Stimulated activated naive B cell treated with anti-CD40 and anti-IgM and Interleukin-4, amounts not matched to agents 10 μg/mL and 1 μg/mL and 100 μg/mL, for 72 hours (primary cell): ENCODE measurements at regions not wholly inside any gene's neighbourhood (a gene's known extent, or its start where the extent isn't known, plus 50 kb on each side); places are given as distances from the start of the nearest gene placed in this dataset.

Experiments
- ATAC-seq, 2 donors: fragments of 150-1000 bp; cut with Tn5 transposase; replicated peaks; 2 replicates each; pipeline ENCODE4 v1.10.0; 2021; ENCODE audit warnings: moderate library complexity in 1 of 2
- DNase-seq: peaks from one replicate; pipeline ENCODE4 v3.0.0; 2021
- H3K27ac Mint-ChIP-seq: one replicate; pipeline ENCODE4 v1.8.0; 2022; ENCODE audit warnings: mild to moderate bottlenecking, mixed read lengths
- H3K27me3 Mint-ChIP-seq, 2 donors: one replicate each; pipeline ENCODE4 v1.8.0; 2022; ENCODE audit warnings: mixed read lengths in 2 of 2
- H3K36me3 Mint-ChIP-seq, 2 donors: one replicate each; pipeline ENCODE4 v1.8.0; 2022; ENCODE audit warnings: mixed read lengths in 2 of 2, mild to moderate bottlenecking in 1 of 2
- H3K4me1 Mint-ChIP-seq, 2 donors: one replicate each; pipeline ENCODE4 v1.8.0; 2022; ENCODE audit warnings: mixed read lengths in 2 of 2, mild to moderate bottlenecking in 1 of 2
- H3K4me3 Mint-ChIP-seq, 2 donors: one replicate each; pipeline ENCODE4 v1.8.0; 2022; ENCODE audit warnings: mild to moderate bottlenecking in 2 of 2, mixed read lengths in 2 of 2, moderate library complexity in 1 of 2
- H3K9me3 Mint-ChIP-seq, 2 donors: one replicate each; pipeline ENCODE4 v1.8.0; 2022; ENCODE audit warnings: mixed read lengths in 2 of 2, mild to moderate bottlenecking in 1 of 2

DNA sequence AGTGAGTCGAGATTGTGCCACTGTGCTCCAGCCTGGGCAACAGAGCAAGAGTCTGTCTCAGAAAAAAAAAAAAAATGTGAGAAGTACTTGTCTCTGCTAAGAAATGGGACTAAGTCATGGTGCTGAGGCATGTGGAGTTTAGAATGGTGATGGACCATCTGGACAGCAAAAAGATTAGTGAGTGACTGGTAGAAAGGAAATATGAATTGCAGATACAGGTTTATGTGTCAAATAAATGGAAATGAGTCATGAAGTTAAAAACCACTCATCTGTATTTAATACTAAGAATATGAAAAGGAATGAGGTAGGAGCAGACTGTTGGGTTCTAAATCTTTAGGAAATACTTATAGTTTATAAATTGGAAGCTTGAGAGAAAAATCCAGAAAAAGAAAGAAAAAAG, 625.7 kb upstream of the ANKRD30A start:
- no peaks in the 10 kb centered on the region for H3K36me3 Mint-ChIP-seq
- peaks cover 0 to 5% of the 10 kb centered on the region in 2 donors for H3K4me1 Mint-ChIP-seq
- no peak overlapping the region for H3K27ac Mint-ChIP-seq
- peaks cover 3 to 5% of the 10 kb centered on the region in 2 donors for H3K9me3 Mint-ChIP-seq
- H3K27me3 Mint-ChIP-seq, result peaks cover 0 to 3% of the 10 kb centered on the region in 2 donors
- ATAC-seq (no peak), DNase-seq (no peak)
- H3K4me3 Mint-ChIP-seq, result no peak overlapping the region

DNA sequence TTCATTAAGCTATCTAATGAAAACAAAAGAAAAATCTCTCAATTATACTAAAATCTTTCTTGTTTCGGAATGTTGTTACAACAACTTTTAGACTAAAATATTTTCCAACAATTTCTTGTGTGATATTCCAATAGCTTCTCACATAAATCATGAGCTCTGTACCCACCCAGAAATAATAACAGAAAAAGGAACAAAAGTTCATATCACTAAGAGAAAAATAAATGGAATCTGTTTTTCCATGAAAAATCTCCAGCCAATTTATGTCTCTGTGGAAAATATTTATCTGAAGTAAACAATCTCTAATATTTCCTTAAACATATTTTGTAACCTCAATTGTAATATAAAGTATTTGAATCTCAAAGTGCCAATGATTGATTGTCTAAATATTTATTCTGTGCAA, 628.6 kb upstream of the ANKRD30A start:
- Mint-ChIP-seq H3K36me3 (no peaks in the 10 kb centered on the region), H3K9me3 (peaks cover 0 to 2% of the 10 kb centered on the region in 2 donors), H3K27ac (no peak overlapping the region), H3K4me3 (no peak overlapping the region), H3K4me1 (peaks cover 0 to 5% of the 10 kb centered on the region in 2 donors), H3K27me3 (peaks cover 0 to 6% of the 10 kb centered on the region in 2 donors)
- ATAC-seq, result no peak
- DNase-seq, result no peak

GRCh38 chr10:36494371-36494770, 631.0 kb upstream of the ANKRD30A start:
- peaks cover 0 to under 1% of the 10 kb centered on the region in 2 donors for H3K4me1 Mint-ChIP-seq
- H3K27me3 Mint-ChIP-seq, result peaks cover 0 to 6% of the 10 kb centered on the region in 2 donors
- H3K27ac Mint-ChIP-seq, result no peak overlapping the region
- no peak overlapping the region for H3K4me3 Mint-ChIP-seq
- ATAC-seq, result no peak
- H3K9me3 Mint-ChIP-seq, result no peaks in the 10 kb centered on the region
- H3K36me3 Mint-ChIP-seq, result no peaks in the 10 kb centered on the region
- DNase-seq, result no peak

DNA sequence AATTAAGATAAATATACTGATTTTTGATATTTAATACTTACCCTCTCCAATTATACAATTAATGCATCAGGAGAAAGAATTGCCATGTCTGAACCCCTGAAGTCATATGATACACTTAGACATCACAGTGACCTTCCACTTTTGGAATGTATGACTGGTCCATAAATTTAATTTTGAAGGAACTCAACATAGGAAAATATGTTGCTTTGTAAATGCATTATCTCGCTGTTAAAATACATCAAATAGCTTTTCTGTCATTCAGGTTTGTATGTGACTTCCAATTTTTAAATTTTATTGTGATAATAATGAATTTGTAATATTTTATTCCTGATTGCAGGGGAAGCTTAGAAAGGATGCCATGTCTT, 631.9 kb upstream of the ANKRD30A start:
- no peak for DNase-seq
- no peak overlapping the region for H3K27ac Mint-ChIP-seq
- H3K9me3 Mint-ChIP-seq, result no peaks in the 10 kb centered on the region
- no peak overlapping the region for H3K4me3 Mint-ChIP-seq
- ATAC-seq, result no peak
- H3K36me3 Mint-ChIP-seq, result no peaks in the 10 kb centered on the region
- peaks cover 0 to 6% of the 10 kb centered on the region in 2 donors for H3K27me3 Mint-ChIP-seq
- H3K4me1 Mint-ChIP-seq, result no peaks in the 10 kb centered on the region

DNA sequence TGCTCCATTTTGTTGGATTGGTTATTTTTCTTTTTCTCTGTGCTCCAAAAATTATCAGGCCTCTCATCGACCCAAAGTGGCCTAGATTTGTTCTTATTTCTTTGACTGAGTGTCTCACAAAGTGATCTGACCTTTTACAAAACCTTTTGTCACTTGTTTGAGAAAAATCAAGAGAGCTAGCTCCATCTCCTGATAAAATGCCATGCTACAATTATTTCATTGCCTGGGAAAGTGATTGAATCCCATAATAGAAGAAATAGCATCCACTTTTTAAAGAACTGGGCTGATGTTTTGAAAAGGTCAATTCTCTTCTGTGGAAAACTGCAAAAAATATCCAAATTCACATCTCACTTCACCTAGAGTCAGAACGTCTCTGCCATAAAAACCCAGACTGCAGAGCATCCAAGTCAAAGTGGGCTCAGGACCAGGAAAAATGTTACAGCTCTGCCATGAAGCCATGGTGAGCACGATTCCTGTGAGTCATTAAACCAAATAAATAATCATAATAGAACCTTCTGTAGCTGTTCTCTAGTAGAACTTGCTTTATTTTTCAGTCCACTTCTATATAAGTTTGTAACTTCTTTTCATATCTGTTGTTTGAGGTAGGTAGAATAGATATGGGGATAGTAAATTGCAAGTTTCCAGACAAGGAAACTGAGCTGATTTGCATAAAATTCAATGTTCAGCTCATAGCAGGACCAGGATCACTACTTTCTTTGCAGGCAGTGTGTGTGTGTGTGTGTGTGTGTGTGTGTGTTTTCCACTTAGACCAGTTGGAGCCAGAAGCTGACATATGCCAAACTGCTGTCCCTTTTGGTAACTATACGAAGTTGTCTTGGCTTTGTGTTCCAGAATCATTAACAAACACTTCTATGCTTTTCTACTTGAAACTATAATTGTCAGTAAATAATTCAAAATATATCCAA, 632.5 kb upstream of the ANKRD30A start:
- Mint-ChIP-seq H3K4me3 (no peak overlapping the region), H3K9me3 (no peaks in the 10 kb centered on the region), H3K27me3 (peaks cover 0 to 6% of the 10 kb centered on the region in 2 donors), H3K27ac (no peak overlapping the region), H3K4me1 (no peaks in the 10 kb centered on the region), H3K36me3 (no peaks in the 10 kb centered on the region)
- no peak for DNase-seq
- ATAC-seq, result no peak

- no peaks in the 10 kb centered on the region for H3K9me3 Mint-ChIP-seq
- ATAC-seq (no peak), DNase-seq (no peak)
- no peak overlapping the region for H3K4me3 Mint-ChIP-seq
- no peaks in the 10 kb centered on the region for H3K36me3 Mint-ChIP-seq
- peaks cover 0 to 6% of the 10 kb centered on the region in 2 donors for H3K27me3 Mint-ChIP-seq
- no peaks in the 10 kb centered on the region for H3K4me1 Mint-ChIP-seq
- H3K27ac Mint-ChIP-seq, result no peak overlapping the region
Measured at GRCh38 chr10:36491926-36492325, 633.5 kb upstream of the ANKRD30A start.

DNA sequence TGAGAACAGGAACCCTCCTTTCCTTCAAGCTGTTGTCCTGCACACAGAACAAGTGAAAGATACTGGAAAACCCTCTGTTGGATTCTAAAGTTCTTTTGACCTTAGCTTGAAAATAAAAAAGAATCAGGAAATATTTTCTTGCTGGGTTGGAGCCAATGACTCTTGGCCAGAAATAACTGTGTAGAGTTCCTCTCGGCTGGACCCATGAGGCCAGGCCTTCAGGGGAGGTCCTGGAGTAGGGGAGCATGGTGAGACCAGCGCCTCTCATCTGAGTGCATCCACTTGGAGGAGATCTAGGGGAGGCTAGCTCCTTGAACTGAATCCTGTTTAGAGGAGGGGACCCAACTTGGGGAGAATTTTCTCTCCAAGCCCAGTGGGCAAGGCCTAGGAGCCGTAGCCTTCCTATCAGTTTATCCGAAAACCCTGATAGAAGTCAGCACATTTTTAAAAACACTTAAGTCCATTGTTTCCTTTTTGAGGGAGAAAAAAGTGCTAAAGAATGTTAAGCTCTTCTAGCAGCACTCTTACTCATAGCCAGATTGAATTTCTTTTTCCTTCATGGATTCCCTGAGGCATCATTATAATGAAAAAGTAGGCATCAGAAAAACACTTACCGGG, 635.7 kb upstream of the ANKRD30A start:
- DNase-seq (no peak), ATAC-seq (no peak)
- Mint-ChIP-seq H3K27me3 (peaks cover 0 to 6% of the 10 kb centered on the region in 2 donors), H3K9me3 (no peaks in the 10 kb centered on the region), H3K36me3 (no peaks in the 10 kb centered on the region), H3K4me1 (no peaks in the 10 kb centered on the region), H3K27ac (no peak overlapping the region), H3K4me3 (no peak overlapping the region)

DNA sequence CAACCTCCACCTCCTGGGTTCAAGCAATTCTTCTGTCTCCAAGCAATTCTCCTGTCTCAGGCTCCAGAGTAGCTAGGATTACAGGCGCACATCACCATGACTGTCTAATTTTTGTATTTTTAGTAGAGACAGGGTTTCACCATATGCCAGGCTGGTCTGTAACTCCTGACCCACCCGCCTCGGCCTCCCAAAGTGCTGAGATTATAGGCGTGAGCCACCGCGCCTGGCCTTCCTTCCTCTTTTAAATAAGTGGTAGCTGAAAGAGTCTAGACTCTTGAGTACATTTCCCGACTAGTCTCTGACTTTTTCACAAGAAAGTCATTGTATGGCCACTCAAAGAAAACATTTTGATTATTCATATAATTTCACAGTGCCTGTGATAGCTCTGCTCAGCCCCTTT, 636.2 kb upstream of the ANKRD30A start:
- no peaks in the 10 kb centered on the region for H3K4me1 Mint-ChIP-seq
- ATAC-seq (no peak), DNase-seq (no peak)
- H3K27me3 Mint-ChIP-seq, result peaks cover 0 to 4% of the 10 kb centered on the region in 2 donors
- no peak overlapping the region for H3K27ac Mint-ChIP-seq
- no peak overlapping the region for H3K4me3 Mint-ChIP-seq
- no peaks in the 10 kb centered on the region for H3K36me3 Mint-ChIP-seq
- H3K9me3 Mint-ChIP-seq, result no peaks in the 10 kb centered on the region

DNA sequence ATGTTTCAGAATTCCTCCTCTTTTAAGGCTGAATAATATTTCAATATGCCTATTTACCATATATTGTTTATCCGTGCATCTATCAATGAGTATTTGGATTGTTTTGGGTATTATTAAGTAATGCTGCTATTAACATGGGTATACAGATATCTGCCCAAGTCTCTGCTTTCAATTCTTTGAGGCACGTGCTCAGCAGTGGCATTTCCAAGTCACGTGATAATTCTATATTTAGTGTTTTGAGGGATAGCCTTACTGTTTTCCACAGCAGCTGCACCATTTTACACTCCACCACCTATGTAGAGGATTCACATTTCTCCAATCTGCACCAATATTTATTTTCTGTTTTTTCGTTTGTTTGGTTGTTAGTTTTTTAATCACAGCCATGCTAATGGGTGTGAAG, 636.8 kb upstream of the ANKRD30A start:
- ATAC-seq (no peak), DNase-seq (no peak)
- Mint-ChIP-seq H3K27me3 (no peaks in the 10 kb centered on the region), H3K4me3 (no peak overlapping the region), H3K9me3 (no peaks in the 10 kb centered on the region), H3K27ac (no peak overlapping the region), H3K4me1 (no peaks in the 10 kb centered on the region), H3K36me3 (no peaks in the 10 kb centered on the region)

DNA sequence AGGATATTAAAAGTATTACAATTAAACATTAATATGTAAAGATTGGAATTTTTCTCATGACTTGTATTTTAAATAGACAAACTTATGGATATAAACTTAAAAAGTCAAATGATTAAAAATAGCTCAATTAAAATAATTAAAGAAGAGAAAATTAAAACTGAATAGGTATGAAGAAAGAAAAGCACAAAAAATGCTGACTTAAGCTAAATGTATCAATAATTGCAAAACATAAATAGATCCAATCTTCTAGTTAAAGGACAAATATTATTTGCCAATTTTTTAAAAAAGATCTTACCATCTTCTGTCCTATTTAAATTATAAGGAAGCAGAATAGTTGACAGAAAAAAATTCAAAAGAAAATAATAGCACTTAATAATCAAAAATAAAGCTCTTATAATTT, 646.3 kb upstream of the ANKRD30A start:
- ATAC-seq (no peak), DNase-seq (no peak)
- Mint-ChIP-seq H3K9me3 (peaks cover 0 to 2% of the 10 kb centered on the region in 2 donors), H3K4me1 (no peaks in the 10 kb centered on the region), H3K27me3 (no peaks in the 10 kb centered on the region), H3K27ac (no peak overlapping the region), H3K36me3 (no peaks in the 10 kb centered on the region), H3K4me3 (no peak overlapping the region)

- no peaks in the 10 kb centered on the region for H3K9me3 Mint-ChIP-seq
- ATAC-seq, result no peak
- H3K4me3 Mint-ChIP-seq, result no peak overlapping the region
- H3K27ac Mint-ChIP-seq, result no peak overlapping the region
- no peaks in the 10 kb centered on the region for H3K27me3 Mint-ChIP-seq
- H3K4me1 Mint-ChIP-seq, result no peaks in the 10 kb centered on the region
- DNase-seq, result no peak
- no peaks in the 10 kb centered on the region for H3K36me3 Mint-ChIP-seq
Measured at GRCh38 chr10:36476399-36476798, 649.0 kb upstream of the ANKRD30A start.

DNA sequence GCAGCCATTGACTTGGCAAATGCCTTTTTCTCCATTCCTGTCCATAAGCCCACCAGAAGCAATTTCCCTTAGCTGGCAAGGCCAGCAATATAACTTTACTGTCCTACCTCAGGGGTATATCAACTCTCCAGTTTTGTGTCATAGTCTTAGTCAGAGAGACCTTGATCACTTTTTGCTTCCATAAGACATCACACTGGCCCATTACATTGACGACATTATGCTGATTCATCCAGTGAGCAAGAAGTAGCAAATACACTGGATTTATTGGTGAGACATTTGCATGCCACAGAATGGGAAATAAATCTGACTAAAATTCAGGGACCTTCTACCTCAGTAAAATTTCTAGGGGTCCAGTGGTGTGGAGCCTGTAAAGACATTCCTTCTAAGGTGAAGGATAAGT, 649.7 kb upstream of the ANKRD30A start:
- Mint-ChIP-seq H3K27me3 (no peaks in the 10 kb centered on the region), H3K27ac (no peak overlapping the region), H3K36me3 (no peaks in the 10 kb centered on the region), H3K9me3 (no peaks in the 10 kb centered on the region), H3K4me1 (no peaks in the 10 kb centered on the region), H3K4me3 (no peak overlapping the region)
- DNase-seq (no peak), ATAC-seq (no peak)

- Mint-ChIP-seq H3K9me3 (no peaks in the 10 kb centered on the region), H3K36me3 (no peaks in the 10 kb centered on the region), H3K27me3 (no peaks in the 10 kb centered on the region), H3K27ac (no peak overlapping the region), H3K4me3 (no peak overlapping the region), H3K4me1 (no peaks in the 10 kb centered on the region)
- ATAC-seq (no peak), DNase-seq (no peak)
Measured at GRCh38 chr10:36474456-36474855, 650.9 kb upstream of the ANKRD30A start.

- no peaks in the 10 kb centered on the region for H3K9me3 Mint-ChIP-seq
- no peaks in the 10 kb centered on the region for H3K4me1 Mint-ChIP-seq
- no peak for ATAC-seq
- H3K27me3 Mint-ChIP-seq, result no peaks in the 10 kb centered on the region
- no peaks in the 10 kb centered on the region for H3K36me3 Mint-ChIP-seq
- DNase-seq, result no peak
- H3K27ac Mint-ChIP-seq, result no peak overlapping the region
- H3K4me3 Mint-ChIP-seq, result no peak overlapping the region
Measured at GRCh38 chr10:36473122-36473521, 652.3 kb upstream of the ANKRD30A start.

DNA sequence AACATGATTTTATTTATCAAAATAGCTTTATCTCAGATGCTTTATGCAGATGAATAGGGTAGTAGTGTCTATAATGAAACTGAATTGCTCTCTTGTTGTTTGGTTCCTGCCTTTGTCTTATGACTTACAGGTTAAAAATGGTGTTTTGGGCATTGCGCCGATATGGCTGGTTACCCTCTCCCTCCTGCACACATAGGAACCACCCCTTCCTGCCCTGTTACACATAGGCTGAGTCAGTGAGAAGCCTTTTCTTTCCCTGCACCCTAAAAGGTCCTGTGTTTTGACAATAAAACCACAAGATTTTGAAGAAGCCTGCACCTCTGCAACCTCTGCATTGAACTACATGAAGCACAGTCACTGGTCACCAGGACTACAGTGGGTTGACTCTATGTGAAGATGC, 655.8 kb upstream of the ANKRD30A start:
- Mint-ChIP-seq H3K4me3 (no peak overlapping the region), H3K36me3 (no peaks in the 10 kb centered on the region), H3K9me3 (no peaks in the 10 kb centered on the region), H3K4me1 (no peaks in the 10 kb centered on the region), H3K27ac (no peak overlapping the region), H3K27me3 (no peaks in the 10 kb centered on the region)
- no peak for ATAC-seq
- no peak for DNase-seq
